ENCODE measurements at regions not wholly inside any gene's neighbourhood (a gene's known extent, or its start where the extent isn't known, plus 50 kb on each side); places are given as distances from the start of the nearest gene placed in this dataset.
A peak's percentile ranks its signal among the peaks of the same experiment; 100 is the strongest.
"Not testable (repeated sequence)": the region's sequence is repeated elsewhere in the genome, so short reads cannot be mapped to it uniquely, and the experiment has no call there.

DNA sequence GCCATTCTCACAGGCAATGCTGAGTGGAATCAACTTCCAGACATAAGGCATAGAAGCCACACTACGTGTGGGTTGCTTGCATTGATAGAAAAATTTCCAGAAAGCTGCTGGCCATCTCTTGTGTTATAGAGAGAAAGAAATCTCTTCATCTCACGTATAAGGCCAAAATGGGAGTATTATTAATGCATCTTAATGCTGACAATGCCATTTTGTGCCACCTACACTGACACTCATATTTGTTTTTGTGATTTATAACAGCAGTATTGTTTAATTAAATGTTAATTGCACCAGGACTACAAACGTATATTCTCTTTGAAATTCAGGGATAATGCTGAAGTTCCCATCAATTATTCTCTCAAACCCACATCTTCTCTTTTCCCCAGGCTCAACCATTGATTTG is 56.1 kb upstream of the TMEM132D start:
- Mint-ChIP-seq H3K27ac (no peak overlapping the region), H3K27me3 (no peaks in the 10 kb centered on the region), H3K9me3 (no peaks in the 10 kb centered on the region), H3K36me3 (no peaks in the 10 kb centered on the region), H3K4me3 (no peak overlapping the region), H3K4me1 (no peaks in the 10 kb centered on the region)
- CTCF ChIA-PET = no interaction called here
- DNase-seq = no peak

DNA sequence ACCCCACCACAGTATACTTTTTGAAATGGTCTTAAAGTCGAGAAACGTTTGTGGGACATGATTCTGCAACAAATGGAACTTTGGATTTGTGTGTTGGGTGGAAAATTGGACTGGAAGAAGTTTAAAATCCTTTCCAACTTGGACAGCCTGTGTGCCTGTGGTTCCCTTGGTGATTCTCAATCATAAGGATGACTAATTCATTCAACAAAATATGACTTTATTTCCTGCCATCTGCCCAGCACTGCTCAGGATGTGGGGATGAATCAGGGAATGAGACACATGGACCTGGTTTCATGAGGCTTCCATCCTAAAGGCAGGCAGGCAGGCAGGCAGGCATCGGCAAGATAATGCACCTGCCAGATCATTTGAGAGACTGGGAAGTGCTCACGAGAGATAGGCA is 57.3 kb upstream of the TMEM132D start:
- H3K27me3 Mint-ChIP-seq = no peaks in the 10 kb centered on the region

DNA sequence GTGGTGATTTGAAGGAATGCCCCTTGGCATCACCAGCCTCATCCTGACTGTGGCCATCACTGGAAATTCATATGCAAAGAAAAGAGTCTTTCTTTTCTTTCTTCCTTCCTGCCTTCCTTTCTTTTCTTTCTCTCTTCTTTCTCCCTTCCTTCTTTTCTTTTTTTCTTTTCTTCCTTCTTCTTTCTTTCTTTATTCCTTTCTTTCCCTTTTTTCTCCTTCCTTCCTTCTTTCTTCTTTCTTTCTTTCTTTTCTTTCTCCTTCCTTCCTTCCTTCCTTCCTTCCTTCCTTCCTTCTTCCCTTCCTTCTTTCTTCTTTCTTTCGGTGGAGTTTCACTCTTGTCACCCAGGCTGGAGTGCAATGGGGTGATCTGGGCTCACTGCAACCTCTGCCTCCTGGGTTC is 58.0 kb upstream of the TMEM132D start:
- Mint-ChIP-seq H3K4me1 (no peaks in the 10 kb centered on the region), H3K27me3 (no peaks in the 10 kb centered on the region), H3K9me3 (no peaks in the 10 kb centered on the region), H3K27ac (peak overlapping the region; percentile 49), H3K4me3 (no peak overlapping the region), H3K36me3 (no peaks in the 10 kb centered on the region)
- CTCF ChIA-PET = no interaction called here
- DNase-seq = no peak

More for the DNA sequence above, 57.3 kb upstream of the TMEM132D start:
- H3K4me1 Mint-ChIP-seq = no peaks in the 10 kb centered on the region
- H3K9me3 Mint-ChIP-seq = no peaks in the 10 kb centered on the region
- no peak overlapping the region for H3K4me3 Mint-ChIP-seq
- no peak overlapping the region for H3K27ac Mint-ChIP-seq
- CTCF ChIA-PET = no interaction called here
- no peaks in the 10 kb centered on the region for H3K36me3 Mint-ChIP-seq
- DNase-seq = no peak

DNA sequence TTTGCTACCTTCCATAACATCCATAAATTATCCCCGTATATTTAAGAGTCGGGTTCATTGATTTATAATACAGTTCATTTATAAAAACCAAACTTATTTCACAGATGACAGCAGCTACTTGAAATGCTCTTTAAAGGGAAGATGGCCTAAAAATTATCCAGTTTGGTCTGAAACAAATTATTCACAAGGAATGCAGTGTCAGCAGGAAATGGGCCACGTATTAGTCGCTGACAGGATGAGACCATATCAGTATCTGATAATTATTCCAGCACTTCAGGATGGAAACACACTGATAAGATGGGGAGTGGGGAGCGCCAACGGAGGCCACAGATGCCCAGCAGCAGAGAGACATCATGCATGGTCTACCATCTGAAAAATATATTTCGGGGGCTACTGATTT is 60.5 kb upstream of the TMEM132D start:
- CTCF ChIA-PET = no interaction called here
- Mint-ChIP-seq H3K4me1 (no peaks in the 10 kb centered on the region), H3K9me3 (no peaks in the 10 kb centered on the region), H3K36me3 (no peaks in the 10 kb centered on the region), H3K27ac (no peak overlapping the region), H3K27me3 (no peaks in the 10 kb centered on the region), H3K4me3 (no peak overlapping the region)
- DNase-seq = no peak

DNA sequence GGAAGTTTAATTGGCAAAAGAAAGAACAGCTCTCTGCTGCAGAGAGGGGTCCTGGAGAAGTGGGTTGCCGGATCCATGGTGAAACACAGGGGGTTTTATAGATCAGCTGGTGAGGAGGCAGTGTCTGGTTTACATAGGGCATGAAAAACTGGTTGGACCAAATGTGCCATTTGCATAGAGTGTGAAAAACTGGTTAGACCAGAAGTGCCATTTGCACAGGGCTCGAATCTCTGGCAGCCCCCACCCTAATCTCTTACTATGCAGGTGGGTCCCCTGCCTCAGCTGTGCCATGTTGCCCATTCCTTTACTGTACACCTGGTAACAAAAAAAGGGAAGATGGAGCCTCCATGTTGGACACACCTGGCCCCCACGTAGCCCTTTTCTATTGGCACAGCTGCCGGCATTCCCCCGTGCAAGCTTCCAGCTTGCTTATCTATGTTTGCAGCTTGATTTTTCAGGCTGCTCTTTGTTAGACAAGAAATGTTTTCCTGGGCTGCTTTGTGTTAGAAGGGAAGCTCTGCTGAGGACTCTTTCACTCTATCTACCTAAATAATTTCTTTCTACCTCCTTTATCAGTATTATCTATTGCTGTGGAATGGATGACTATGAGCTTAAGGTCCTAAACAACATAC is 61.1 kb upstream of the TMEM132D start:
- CTCF ChIA-PET = no interaction called here
- H3K9me3 Mint-ChIP-seq = peaks cover under 1% of the 10 kb centered on the region
- no peaks in the 10 kb centered on the region for H3K27me3 Mint-ChIP-seq
- H3K4me3 Mint-ChIP-seq = no peak overlapping the region
- no peaks in the 10 kb centered on the region for H3K36me3 Mint-ChIP-seq
- no peak overlapping the region for H3K27ac Mint-ChIP-seq
- no peaks in the 10 kb centered on the region for H3K4me1 Mint-ChIP-seq
- no peak for DNase-seq

DNA sequence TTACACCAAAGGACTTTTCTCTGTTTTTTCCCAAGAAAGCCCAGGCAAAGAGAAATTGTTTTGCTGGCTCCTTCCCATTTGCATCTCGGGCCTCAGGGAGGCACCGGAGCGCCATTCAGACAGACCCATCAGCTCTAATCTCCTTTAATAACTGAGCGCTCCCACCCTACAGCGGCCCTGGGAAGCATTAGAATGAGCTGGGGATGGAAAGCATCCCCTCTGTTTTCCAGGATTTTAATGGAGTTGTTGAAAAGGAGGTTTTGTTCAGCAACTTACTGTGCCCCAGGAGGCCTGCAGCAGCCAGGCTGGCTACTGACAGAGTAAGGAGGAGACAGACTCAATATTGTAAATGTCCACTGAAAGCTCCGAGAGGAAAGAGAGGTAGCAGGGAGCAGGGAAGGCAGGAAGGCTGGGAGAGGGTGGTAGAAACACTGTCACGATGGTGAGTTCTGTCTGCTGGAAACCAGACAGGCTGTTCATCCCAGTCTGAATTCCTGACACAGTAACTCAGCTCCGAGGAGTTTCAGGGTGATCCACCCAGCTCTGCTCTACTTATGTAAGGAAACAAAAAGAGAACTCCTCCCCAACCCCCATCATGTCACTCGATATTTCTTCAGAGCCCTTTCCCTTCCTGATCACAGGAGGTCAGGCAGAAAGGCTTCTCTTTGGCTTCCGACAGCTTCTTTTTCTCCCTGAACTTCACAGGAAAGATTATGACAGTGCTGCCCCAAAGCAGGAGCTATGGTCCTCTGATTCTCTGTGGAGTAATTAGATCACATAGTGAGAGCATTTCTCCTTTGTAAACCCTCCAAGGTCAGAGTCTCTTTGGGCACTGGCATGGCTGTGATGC is 62.5 kb upstream of the TMEM132D start:
- peaks cover 3% of the 10 kb centered on the region for H3K9me3 Mint-ChIP-seq
- no peaks in the 10 kb centered on the region for H3K4me1 Mint-ChIP-seq
- H3K36me3 Mint-ChIP-seq = no peaks in the 10 kb centered on the region
- H3K4me3 Mint-ChIP-seq = no peak overlapping the region
- DNase-seq = no peak
- no peaks in the 10 kb centered on the region for H3K27me3 Mint-ChIP-seq
- H3K27ac Mint-ChIP-seq = no peak overlapping the region
- CTCF ChIA-PET = interaction anchor here (1.0 kb wide), 1 partner anchor 16 kb away, joined by 3 read pairs; no protein-coding TSS in a partner anchor

DNA sequence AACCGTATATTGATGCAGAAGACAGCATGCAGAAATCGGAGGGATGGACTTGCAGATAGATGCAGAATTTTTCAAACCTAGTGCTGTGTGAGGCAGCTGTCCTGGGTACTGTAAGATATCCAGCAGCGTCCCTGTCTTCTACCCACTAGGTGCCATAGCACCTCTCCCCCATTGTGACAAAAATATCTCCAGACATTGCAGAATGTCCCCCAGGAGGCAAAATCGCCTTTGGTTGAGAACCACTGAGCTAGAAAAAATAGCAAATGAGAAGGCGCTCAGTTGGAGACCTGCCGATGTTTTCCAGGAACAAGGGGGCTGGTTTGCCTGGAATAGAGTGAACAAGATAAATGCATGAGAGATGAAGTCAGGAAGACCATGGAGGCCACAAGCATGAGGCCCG is 67.9 kb upstream of the TMEM132D start:
- CTCF ChIA-PET = no interaction called here
- DNase-seq = no peak
- Mint-ChIP-seq H3K36me3 (no peaks in the 10 kb centered on the region), H3K27ac (no peak overlapping the region), H3K9me3 (peaks cover 7% of the 10 kb centered on the region), H3K4me1 (no peaks in the 10 kb centered on the region), H3K27me3 (no peaks in the 10 kb centered on the region), H3K4me3 (no peak overlapping the region)

DNA sequence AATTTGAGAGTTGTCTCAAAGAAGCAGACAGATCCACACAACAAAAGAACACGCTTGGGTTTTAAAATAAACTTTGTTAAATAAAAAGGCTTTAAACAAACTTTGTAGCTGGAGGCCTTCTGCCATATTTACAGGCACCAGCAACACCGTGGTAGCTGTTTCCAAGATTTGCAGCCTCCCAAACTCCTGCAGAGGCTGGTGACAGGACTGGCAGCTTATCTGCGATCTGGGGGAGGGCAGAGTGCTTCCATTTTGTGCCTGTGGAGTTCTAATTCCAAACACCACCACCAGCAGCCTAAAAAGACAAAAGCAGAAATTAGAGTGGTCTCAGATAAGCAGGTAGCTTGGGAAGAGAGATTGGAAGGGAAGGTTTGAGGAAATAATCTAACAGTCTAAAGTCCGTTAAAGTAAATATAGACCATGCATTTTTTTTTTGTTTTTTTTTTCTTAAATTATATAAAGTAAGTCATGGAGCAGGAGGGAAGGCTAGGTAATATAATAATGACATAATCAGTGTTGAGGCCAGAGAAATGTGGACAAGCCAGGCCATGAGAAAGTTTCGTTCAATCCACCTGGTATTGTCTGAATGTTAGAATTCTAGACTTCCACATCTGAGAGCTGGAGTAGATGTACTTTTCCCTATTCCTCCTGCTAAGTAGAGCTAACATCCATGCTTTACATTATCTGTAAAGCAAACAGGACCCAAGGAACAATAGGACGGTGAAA is 69.6 kb upstream of the TMEM132D start:
- Mint-ChIP-seq H3K27me3 (no peaks in the 10 kb centered on the region), H3K9me3 (peaks cover 7% of the 10 kb centered on the region), H3K27ac (no peak overlapping the region), H3K4me1 (no peaks in the 10 kb centered on the region), H3K4me3 (no peak overlapping the region), H3K36me3 (no peaks in the 10 kb centered on the region)
- no peak for DNase-seq
- CTCF ChIA-PET = interaction anchor here (0.9 kb wide), 1 partner anchor 10 kb away, joined by 5 read pairs; no protein-coding TSS in a partner anchor

DNA sequence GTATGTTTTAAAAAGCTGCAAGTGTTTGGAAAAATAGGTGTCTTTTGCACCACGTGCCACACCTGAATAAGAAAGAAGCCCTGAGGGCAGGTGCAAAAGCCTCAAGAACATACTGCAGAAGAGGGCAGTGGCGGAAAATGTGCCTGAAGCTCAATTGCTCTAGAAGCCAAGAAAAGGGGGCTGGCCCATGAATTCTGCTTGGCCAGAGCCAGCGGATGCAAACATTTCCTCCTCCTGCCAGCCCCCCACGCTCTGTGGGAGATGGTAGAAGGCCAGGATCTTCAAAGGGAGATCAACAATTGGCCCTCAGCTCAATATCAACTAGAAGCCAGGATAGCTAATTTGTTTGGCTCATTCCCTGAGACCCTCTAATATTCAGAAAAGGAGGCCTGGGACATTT is 80.3 kb upstream of the TMEM132D start:
- Mint-ChIP-seq H3K27ac (no peak overlapping the region), H3K36me3 (no peaks in the 10 kb centered on the region), H3K27me3 (no peaks in the 10 kb centered on the region), H3K9me3 (no peaks in the 10 kb centered on the region), H3K4me1 (no peaks in the 10 kb centered on the region), H3K4me3 (no peak overlapping the region)
- DNase-seq = no peak
- CTCF ChIA-PET = no interaction called here

DNA sequence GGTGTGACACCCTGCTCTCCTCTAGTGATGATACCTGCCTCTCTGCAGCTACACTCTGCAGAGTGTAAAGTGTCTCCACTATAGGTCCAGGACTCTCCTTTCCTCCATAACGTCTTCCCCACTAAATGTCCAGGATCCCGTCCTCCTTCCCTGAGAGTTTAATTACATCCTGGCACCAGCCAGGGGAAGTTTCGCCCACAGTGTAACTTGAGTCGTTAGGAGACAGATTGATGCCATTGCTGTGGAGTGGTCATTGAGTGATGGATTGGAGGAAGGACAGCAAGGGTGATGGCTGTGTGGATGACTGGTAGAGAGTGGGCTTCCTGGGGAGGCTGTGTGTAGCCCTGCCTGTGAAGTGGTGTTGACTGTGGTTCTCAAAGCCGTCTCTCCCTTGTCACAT is 84.0 kb upstream of the TMEM132D start:
- Mint-ChIP-seq H3K36me3 (no peaks in the 10 kb centered on the region), H3K4me1 (no peaks in the 10 kb centered on the region), H3K4me3 (no peak overlapping the region), H3K9me3 (no peaks in the 10 kb centered on the region), H3K27me3 (no peaks in the 10 kb centered on the region), H3K27ac (no peak overlapping the region)
- DNase-seq = no peak
- CTCF ChIA-PET = no interaction called here

DNA sequence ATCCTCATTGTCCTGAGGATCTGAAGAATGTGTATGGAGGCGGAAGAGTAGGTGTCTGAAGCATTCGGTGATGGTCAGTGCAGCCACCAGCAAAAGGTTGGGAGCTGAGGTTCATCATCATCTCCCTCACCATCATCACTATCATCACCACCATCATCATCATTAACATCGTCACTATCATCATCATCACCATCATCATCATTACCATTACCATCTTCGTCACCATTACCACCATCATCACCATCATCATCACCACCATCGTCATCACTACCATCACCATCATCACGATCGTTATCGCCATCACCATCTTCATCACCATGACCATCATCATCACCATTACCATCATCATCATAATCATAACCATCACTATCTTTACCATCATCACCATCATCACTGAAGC is 90.8 kb upstream of the TMEM132D start:
- CTCF ChIA-PET = no interaction called here
- H3K4me1 Mint-ChIP-seq = no peaks in the 10 kb centered on the region
- DNase-seq = no peak
- no peak overlapping the region for H3K4me3 Mint-ChIP-seq
- no peak overlapping the region for H3K27ac Mint-ChIP-seq
- peaks cover 2% of the 10 kb centered on the region for H3K9me3 Mint-ChIP-seq
- H3K27me3 Mint-ChIP-seq = no peaks in the 10 kb centered on the region
- no peaks in the 10 kb centered on the region for H3K36me3 Mint-ChIP-seq

DNA sequence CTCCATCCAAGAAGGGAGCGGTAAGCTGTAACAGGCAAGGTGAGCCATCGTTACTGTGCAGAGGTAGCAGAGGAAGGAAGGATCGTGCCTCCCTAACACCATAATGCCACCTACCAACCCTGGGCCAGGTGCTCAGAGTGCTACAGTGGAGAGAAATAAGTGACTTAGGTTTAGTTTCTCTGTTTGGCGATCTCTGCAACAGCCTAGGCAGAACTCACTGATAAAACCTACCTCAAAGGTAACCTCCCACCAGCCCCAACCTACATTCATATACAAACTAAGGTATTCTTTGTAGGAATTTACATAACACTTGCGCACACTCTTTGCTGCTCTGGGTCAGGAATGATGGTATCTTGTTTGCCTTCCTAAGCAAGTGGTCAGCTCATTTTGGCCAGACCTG is 93.4 kb upstream of the TMEM132D start:
- CTCF ChIA-PET = no interaction called here
- H3K27me3 Mint-ChIP-seq = no peaks in the 10 kb centered on the region
- H3K27ac Mint-ChIP-seq = no peak overlapping the region
- H3K4me1 Mint-ChIP-seq = no peaks in the 10 kb centered on the region
- no peak for DNase-seq
- H3K36me3 Mint-ChIP-seq = no peaks in the 10 kb centered on the region
- H3K9me3 Mint-ChIP-seq = peaks cover 2% of the 10 kb centered on the region
- no peak overlapping the region for H3K4me3 Mint-ChIP-seq

DNA sequence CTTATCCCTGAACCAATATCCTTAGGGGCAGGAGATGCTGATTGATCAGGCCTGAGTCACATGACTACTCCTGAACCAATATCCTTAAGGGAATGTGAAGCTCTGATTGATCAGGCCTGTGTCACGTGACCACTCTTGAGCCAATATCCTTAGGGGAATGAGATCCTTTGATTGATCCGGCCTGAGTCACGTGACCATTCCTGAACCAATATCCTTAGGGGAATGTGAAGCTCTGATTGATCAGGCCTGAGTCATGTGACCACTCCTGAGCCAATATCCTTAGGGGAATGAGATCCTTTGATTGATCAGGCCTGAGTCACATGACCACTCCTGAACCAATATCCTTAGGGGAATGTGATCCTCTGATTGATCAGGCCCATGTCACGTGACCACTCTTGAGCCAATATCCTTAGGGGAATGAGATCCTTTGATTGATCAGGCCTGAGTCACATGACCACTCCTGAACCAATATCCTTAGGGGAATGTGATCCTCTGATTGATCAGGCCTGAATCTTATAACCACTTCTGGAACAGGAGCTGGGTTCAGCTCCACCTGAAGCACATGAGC is 100.6 kb upstream of the TMEM132D start:
- CTCF ChIA-PET = interaction anchor here (0.7 to 2.0 kb wide), 4 partner anchors 10 to 24 kb away, joined by 3 to 8 read pairs (median 4); no protein-coding TSS in a partner anchor
- not testable (repeated sequence) for H3K4me1 Mint-ChIP-seq, H3K9me3 Mint-ChIP-seq, H3K27me3 Mint-ChIP-seq, DNase-seq, H3K4me3 Mint-ChIP-seq, H3K36me3 Mint-ChIP-seq, H3K27ac Mint-ChIP-seq

DNA sequence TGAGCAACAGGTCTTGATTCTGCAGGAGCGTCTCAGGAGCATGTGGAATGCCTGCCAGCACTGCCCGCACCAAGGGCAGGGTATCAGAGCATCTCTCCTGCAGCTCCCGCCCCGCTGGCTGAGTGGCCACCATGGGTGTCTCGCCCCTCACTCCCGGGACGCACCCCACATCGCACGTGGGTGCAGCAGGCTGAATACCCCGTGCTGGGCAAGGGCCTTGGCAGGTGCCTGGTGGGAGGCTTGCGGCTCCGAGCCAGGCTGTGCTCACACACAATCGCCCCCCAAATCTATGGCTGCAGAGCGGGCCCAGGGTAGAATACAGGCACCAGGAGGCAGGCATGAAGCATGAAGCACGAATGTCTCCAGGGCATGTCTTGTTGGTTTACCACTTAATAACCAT is 103.9 kb upstream of the TMEM132D start:
- no peaks in the 10 kb centered on the region for H3K4me1 Mint-ChIP-seq
- CTCF ChIA-PET = no interaction called here
- no peaks in the 10 kb centered on the region for H3K9me3 Mint-ChIP-seq
- H3K4me3 Mint-ChIP-seq = no peak overlapping the region
- no peak overlapping the region for H3K27ac Mint-ChIP-seq
- no peaks in the 10 kb centered on the region for H3K36me3 Mint-ChIP-seq
- H3K27me3 Mint-ChIP-seq = no peaks in the 10 kb centered on the region
- no peak for DNase-seq
